GM18868 (cell line): ENCODE measurements at regions not wholly inside any gene's neighbourhood (a gene's known extent, or its start where the extent isn't known, plus 50 kb on each side); places are given as distances from the start of the nearest gene placed in this dataset.

ENCODE experiments used
- ATAC-seq: cut with Tn5 transposase; IDR thresholded peaks from one replicate; pipeline ENCODE4 v1.9.1; 2021; ENCODE audit warnings: mild to moderate bottlenecking, moderate library complexity; ENCODE audit not compliant: unreplicated experiment

- ATAC-seq: no peak
Observed at GRCh38 chr15:66832664-66833063, 130.6 kb downstream of the SMAD6 start.

DNA sequence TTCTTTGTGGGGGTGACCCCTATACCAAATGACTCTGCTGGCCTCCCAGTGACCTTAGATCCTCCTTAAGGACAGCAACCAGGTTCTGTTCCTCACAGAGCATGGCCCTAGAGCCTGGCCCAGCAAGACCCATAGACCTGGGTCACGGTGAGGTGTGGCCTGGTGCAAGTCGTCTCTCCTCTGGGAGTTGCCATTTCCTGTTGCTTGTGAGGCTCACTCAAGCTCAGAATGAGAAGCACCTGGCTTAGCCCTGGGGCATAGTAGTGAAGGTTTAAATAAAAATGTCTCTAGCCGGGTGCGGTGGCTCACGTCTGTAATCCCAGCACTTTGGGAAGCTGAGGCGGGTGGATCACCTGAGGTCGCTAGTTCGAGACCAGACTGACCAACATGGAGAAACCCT is 131.3 kb downstream of the SMAD6 start:
- no peak for ATAC-seq

DNA sequence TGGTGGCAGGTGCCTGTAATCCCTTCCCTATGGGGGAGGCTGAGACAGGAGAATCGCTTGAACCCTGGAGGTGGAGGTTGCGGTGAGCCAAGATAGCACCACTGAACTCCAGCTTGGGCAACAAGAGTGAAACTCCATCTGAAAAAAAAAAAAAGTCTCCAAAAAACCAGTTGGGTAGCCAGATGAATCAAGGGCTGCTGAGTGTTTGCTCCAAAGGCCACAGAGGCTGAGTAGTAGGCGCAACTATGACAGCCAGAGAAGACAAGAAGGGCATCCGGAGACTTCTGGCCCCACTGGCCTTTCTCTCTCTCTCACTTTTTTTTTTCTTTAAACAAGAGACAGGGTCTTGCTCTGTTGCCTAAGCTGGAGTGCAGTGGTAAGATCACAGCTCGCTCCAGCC is 131.8 kb downstream of the SMAD6 start:
- ATAC-seq: no peak

- ATAC-seq: no peak
Observed at GRCh38 chr15:66834881-66835878, 133.1 kb downstream of the SMAD6 start.

DNA sequence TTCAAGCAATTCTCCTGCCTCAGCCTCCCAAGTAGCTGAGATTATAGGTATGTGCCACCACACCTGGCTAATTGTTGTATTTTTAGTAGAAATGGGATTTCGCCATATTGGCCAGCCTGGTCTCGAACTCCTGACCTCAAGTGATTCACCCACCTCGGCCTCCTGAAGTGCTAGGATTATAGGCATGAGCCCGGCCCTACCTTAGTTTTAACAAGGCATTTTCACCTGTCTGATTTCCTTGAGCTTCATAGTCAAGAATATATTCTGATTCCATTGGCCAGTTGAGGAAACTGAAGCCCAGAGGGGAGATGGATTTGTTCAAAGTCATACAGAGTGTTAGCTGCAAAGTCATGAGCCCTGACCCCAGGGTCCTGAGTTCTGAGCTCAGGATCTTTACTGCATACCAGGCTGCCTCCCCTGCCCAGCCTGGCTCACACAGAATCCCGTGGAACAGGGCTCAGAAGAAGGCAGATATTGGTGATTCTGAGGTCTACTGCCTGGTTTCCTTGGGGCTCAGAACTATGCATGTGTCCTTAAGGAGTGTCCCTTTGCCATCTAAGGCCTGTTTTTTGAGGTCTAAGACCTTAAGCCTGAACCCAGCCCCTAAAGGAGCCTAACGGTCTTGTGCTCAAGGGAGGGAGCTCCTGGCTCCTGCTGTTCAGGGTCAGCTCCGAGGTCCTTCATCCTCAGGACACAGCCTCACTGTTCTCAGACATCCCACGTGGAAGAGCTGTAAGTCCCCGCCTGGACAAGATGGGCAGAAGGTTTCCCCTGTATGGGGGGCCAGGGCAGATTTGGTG is 134.4 kb downstream of the SMAD6 start:
- ATAC-seq: no peak

GRCh38 chr15:66838202-66838601 is 136.2 kb downstream of the SMAD6 start:
- ATAC-seq: no peak

DNA sequence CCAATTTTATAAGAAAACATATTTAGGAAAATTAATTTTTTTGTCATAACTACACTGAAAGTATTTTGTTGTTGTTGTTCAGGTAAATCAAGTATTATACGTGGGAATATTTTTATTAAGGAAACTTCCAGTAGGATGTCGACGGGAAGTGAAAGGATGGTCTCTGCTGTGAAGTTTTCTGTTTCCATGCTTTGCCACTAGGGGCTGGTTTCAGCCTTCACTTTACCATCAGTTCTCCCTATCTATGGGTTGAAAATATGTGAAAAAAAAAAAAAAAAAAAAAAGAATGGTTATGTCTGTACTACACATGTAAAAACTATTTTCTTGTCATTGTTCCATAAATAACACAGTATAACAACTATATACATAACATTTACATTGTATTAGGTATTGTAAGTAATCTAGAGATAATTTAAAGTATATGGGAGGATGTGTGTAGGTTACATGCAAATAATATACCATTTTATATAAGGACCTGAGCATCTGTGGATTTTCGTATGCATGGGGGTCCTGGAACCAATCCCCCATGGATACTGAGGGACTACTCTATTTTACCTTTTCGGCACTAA is 136.7 kb downstream of the SMAD6 start:
- ATAC-seq: no peak

DNA sequence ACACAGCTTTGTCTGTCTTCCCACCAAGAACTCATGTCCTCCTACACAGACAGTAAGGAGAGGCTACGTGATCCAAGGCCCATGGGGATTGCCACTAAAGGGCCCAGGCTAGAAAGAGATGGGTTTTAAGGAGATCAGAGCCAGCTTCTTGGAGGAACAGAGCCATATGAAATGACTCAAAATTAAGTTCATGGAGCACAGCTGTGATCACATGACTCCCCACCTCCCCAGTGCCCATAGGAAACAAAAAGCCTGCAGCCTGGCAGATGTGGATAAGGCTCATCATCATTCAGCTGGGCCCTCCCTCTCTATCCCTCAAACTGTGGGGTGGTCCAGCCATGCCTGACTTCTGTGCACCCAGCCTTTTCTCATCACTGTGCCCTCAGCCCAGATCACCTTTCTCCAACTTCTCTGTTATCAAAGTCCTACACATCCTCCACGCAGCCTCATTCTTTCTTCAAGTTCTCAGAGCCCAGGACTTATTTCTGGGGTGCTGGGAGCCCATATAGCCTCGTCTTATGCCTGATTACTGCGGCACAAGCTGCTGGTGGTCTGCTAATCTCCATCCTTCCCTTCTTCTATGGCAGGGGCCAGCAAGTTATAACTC is 137.6 kb downstream of the SMAD6 start:
- ATAC-seq: no peak

DNA sequence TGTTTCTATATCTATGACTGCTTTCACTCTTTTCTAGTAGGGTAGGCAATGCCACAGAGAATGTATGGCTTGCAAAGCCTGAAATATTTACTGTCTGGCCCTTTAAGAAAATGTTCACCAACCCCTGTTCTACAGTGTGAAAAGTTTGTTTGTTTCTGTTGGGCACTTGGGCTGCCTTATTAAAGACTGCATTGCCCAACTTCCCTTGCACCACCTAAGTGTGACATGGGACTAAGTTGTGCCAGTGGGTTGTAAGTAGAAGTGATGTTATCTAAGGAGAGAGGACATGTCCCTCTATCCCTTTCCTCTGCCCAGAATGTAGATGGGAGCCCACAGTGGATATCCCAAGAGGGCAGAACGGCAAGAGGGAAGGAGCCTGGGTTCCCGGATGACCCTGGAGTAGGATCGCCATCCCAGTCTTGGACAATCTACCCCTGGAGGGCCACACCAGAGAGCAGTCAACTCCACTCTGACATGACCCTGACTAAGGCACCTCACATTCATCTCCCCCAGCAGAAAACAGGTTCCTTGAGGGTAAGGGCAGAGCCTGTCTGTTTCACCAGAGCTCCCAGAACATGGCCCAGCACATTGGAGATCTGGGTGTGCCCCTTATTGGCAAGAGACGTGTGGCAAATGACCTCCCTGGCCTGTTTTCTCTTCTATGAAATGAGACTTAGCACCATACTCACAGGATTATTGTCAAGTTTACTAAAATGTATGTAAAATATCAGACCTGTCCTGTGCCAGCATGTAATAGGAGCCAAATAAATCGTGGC is 138.8 kb downstream of the SMAD6 start:
- no peak for ATAC-seq

- ATAC-seq: no peak
Observed at GRCh38 chr15:66841953-66842681, 140.1 kb downstream of the SMAD6 start.

GRCh38 chr15:66842710-66843441 is 140.8 kb downstream of the SMAD6 start:
- no peak for ATAC-seq

DNA sequence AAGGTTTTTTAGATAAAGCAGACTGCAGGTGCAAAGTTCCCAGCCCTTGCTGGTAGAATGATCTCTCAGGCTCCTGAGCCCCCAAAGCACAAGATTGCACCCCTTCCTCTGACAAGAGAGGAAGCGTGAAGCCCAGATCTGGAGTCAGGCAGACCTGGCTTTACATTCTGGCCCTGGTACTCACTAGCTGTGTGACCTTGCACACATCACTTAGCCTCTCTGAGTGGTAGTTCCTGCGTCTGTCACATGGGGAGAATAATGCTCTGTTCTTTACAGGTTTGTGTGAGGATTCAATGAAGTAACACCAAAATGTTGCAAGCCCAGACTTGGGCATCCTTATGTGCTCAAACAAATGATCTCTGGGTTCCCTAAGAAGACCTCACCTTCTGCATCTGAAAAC is 141.5 kb downstream of the SMAD6 start:
- no peak for ATAC-seq

- ATAC-seq: no peak
Observed at GRCh38 chr15:66844041-66844746, 142.2 kb downstream of the SMAD6 start.

GRCh38 chr15:66844747-66845145 is 142.7 kb downstream of the SMAD6 start:
- ATAC-seq: no peak

- no peak for ATAC-seq
Observed at GRCh38 chr15:66845266-66845785, 143.3 kb downstream of the SMAD6 start.

- no peak for ATAC-seq
Observed at GRCh38 chr15:66846031-66846430, 144.0 kb downstream of the SMAD6 start.

DNA sequence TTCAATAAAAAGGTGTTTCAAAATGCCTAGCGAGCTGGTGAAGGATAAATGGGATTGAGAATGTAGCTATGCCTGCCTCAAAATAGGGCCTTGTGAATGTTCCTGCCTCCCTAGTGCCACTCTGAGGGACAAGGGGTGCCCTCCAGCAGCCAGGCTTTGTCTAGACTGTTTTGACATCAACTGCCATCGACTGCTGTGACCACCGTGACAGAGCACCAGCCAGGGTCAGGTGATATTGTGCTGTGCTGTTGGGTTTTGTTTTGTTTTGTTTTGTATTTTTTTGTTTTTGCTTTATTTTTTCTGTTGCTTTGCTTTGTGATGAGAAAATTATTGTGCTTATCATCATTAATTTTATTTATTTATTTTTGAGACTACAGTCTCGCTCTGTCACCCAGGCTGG is 144.8 kb downstream of the SMAD6 start:
- no peak for ATAC-seq

GRCh38 chr15:66847565-66847991 is 145.5 kb downstream of the SMAD6 start:
- no peak for ATAC-seq
